ENCODE measurements at regions not wholly inside any gene's neighbourhood (a gene's known extent, or its start where the extent isn't known, plus 50 kb on each side); places are given as distances from the start of the nearest gene placed in this dataset.

DNA sequence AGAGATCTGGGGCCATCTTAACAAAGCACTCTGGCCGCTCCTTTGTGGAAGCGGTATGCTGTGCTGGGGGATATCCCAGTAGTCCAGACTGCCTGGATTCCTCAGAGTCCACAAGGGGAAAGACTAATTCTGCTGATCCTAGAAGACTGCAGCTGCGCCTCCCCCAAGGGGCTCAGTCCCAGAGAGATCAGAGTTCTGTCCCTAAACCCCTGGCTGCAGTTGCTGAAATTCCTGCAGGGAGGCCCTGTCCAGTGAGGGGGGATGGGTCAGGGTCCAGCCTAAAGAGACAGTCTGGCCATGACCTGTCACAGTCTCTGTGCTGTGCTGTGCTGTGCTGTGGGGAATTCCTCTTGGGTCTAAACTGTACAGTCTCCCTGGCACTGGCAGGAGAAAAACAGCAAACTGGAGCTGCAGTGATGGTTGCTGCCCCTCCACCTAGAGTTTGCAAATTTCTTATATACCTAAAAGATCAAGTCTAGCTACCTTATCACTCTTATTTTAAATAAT, 575.1 kb upstream of the UBE2E2 start:
- Histone ChIP-seq H3K14ac (ENCODE audit: insufficient read depth, low read length) (no peak overlapping the region), H3K79me1 (ENCODE audit: insufficient read depth, low read depth, low read length, poor library complexity, severe bottlenecking) (no peaks in the 10 kb centered on the region), H2AK5ac (ENCODE audit: insufficient read length, low read length) (no peak overlapping the region), H3K9ac (ENCODE audit: extremely low read depth, insufficient read length, low read length) (no peak overlapping the region), H3K4me2 (ENCODE audit: insufficient read depth, insufficient read length, low read length) (no peak overlapping the region), H2BK12ac (ENCODE audit: insufficient read length, low read depth, low read length) (no peak overlapping the region), H3K4ac (ENCODE audit: low read depth, low read length) (no peak overlapping the region), H3K23me2 (ENCODE audit: insufficient read length, low read depth, low read length, poor library complexity, severe bottlenecking) (no peaks in the 10 kb centered on the region), H3K18ac (ENCODE audit: insufficient read length, low read depth, low read length) (no peak overlapping the region), H2BK20ac (ENCODE audit: low read depth, low read length, poor library complexity, severe bottlenecking) (no peak overlapping the region), H3K23ac (ENCODE audit: insufficient read length, low read depth, low read length) (no peak overlapping the region), H4K91ac (ENCODE audit: insufficient read length, low read depth, low read length) (no peak overlapping the region), H3K79me2 (ENCODE audit: insufficient read depth, low read length) (no peaks in the 10 kb centered on the region), H2BK5ac (ENCODE audit: insufficient read length, low read length) (no peak overlapping the region), H3K4me1 (ENCODE audit: insufficient read depth, low read length) (no peaks in the 10 kb centered on the region), H2BK15ac (ENCODE audit: low read depth, low read length) (no peak overlapping the region), H3K27ac (ENCODE audit: insufficient read length, low read depth, low read length) (no peak overlapping the region), H4K20me1 (ENCODE audit: control insufficient read depth, insufficient read depth, insufficient read length) (no peaks in the 10 kb centered on the region), H3T11ph (ENCODE audit: low read length) (no peak overlapping the region), H4K5ac (ENCODE audit: insufficient read length, low read depth, low read length) (no peak overlapping the region), H2AFZ (ENCODE audit: low read length) (no peak overlapping the region), H3K9me3 (ENCODE audit: control insufficient read depth, low read depth, low read length) (no peaks in the 10 kb centered on the region), H2BK120ac (ENCODE audit: low read depth, low read length, poor library complexity, severe bottlenecking) (no peak overlapping the region), H3K27me3 (ENCODE audit: insufficient read depth, low read length) (no peaks in the 10 kb centered on the region), H4K8ac (replicated peaks; ENCODE audit: insufficient read length, low read depth, low read length) (no peak overlapping the region), H3K56ac (ENCODE audit: insufficient read length, low read depth, low read length) (no peak overlapping the region)
- peaks cover 0 to 4% of the 10 kb centered on the region in 2 experiments; a peak in 1 of 4 replicates for H3K4me1 Mint-ChIP-seq
- TF ChIP-seq, protein P1, sequence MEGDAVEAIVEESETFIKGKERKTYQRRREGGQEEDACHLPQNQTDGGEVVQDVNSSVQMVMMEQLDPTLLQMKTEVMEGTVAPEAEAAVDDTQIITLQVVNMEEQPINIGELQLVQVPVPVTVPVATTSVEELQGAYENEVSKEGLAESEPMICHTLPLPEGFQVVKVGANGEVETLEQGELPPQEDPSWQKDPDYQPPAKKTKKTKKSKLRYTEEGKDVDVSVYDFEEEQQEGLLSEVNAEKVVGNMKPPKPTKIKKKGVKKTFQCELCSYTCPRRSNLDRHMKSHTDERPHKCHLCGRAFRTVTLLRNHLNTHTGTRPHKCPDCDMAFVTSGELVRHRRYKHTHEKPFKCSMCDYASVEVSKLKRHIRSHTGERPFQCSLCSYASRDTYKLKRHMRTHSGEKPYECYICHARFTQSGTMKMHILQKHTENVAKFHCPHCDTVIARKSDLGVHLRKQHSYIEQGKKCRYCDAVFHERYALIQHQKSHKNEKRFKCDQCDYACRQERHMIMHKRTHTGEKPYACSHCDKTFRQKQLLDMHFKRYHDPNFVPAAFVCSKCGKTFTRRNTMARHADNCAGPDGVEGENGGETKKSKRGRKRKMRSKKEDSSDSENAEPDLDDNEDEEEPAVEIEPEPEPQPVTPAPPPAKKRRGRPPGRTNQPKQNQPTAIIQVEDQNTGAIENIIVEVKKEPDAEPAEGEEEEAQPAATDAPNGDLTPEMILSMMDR (conservative IDR thresholded peaks at IDR 0.05) = no peak
- H3K27me3 Mint-ChIP-seq (ENCODE audit: low read depth) = no peaks in the 10 kb centered on the region
- H3K27ac Mint-ChIP-seq = no peak overlapping the region
- H3K36me3 Mint-ChIP-seq (ENCODE audit: insufficient read depth in 1 of 3, low read depth in 3 of 3) = no peaks in the 10 kb centered on the region
- no CpG with 5 or more reads among the region's 3 CpGs for WGBS (ENCODE audit: extremely low coverage, insufficient read length, low lambda C conversion rate)
- H3K4me3 Mint-ChIP-seq = no peak overlapping the region
- no peak for DNase-seq
- peaks cover 0 to 4% of the 10 kb centered on the region in 2 experiments; a peak in 2 of 5 replicates for H3K9me3 Mint-ChIP-seq
